Activated T-helper 2 cell treated with anti-CD3 and anti-CD28 coated beads, Interferon-gamma antibody, Interleukin-2, Interleukin-4, amounts not matched to agents 10 μg/mL and 5 μg/mL and 100 μg/mL, durations not matched to agents 14 hours and 24 hours and 36 hours (primary cell): ENCODE measurements at regions not wholly inside any gene's neighbourhood (a gene's known extent, or its start where the extent isn't known, plus 50 kb on each side); places are given as distances from the start of the nearest gene placed in this dataset.
A peak's percentile ranks its signal among the peaks of the same experiment; 100 is the strongest.

Experiments used
- DNase-seq: peaks from one replicate; pipeline ENCODE4 v3.0.0; 2021; ENCODE audit warnings: low spot score
- H3K27ac Mint-ChIP-seq: one replicate; pipeline ENCODE4 v1.8.0; 2021; ENCODE audit warnings: mixed read lengths
- H3K27me3 Mint-ChIP-seq: one replicate; pipeline ENCODE4 v1.8.0; 2021; ENCODE audit warnings: low read depth, mixed read lengths
- H3K36me3 Mint-ChIP-seq: one replicate; pipeline ENCODE4 v1.8.0; 2021; ENCODE audit warnings: low read depth, mixed read lengths
- H3K4me1 Mint-ChIP-seq: one replicate; pipeline ENCODE4 v1.8.0; 2021; ENCODE audit warnings: low read depth, mixed read lengths
- H3K4me3 Mint-ChIP-seq: one replicate; pipeline ENCODE4 v1.8.0; 2021; ENCODE audit warnings: low read depth, mild to moderate bottlenecking, moderate library complexity, mixed read lengths
- H3K9me3 Mint-ChIP-seq: one replicate; pipeline ENCODE4 v1.8.0; 2021; ENCODE audit warnings: mixed read lengths
- intact Hi-C: fragments of 100-400 bp; cut with micrococcal nuclease; formaldehyde crosslinking; loops from one replicate; pipeline ENCODE4 v1.15.1; 2023

DNA sequence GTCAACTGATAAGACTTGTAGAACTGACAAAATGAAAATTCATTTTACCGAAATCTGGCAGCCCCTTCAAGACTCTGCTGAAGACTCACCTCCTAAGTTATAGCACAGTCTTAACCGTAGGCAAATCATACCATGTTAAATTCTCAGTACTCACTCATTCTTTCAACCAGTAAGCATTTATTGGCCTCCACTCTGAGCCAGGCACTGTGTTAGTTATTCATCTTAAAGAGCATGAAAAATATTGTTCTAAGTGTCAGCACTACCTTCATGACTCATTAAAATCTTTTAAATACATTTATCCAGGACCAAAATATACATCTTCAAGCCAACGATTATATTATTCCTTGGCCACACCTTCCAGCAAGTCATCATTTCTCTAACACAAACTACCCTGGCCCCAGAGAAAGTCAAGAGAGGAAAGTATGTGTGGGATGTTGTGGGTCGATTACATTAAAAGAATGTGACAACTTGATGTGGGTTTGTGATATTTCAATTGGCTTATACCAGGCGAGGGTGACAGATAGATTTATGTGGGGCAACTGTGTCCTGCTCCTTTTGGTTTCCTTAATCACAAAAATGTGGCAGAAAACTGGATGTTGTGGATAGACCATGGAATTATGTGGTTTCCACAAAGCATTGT, 55.0 kb downstream of the TMEM30B start:
- DNase-seq: no peak
- H3K9me3 Mint-ChIP-seq: no peaks in the 10 kb centered on the region
- no peak overlapping the region for H3K27ac Mint-ChIP-seq
- no peaks in the 10 kb centered on the region for H3K36me3 Mint-ChIP-seq
- no peak overlapping the region for H3K4me3 Mint-ChIP-seq
- intact Hi-C loops: no loop called here
- peaks cover 15% of the 10 kb centered on the region for H3K27me3 Mint-ChIP-seq
- H3K4me1 Mint-ChIP-seq: peaks cover 13% of the 10 kb centered on the region

DNA sequence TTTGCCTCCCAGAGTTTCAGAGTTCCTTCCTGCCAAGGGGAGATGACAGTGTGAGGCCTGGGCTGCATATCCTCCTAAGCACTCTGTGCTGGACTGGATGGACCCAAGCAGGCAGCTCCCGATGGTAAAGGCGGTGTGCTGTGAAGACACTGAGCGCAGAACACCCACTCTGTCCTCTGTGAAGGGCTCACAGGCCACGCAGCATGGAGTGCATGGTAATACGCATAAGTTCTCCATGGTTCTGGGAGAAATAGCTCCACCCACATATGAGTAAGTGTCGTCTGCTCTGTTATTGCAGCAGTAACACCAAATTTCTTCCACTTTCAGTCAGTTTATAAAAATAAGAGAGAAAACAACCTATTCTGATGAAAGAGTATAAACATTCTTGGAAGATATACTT, 55.8 kb downstream of the TMEM30B start:
- Mint-ChIP-seq H3K4me1 (peaks cover 16% of the 10 kb centered on the region), H3K9me3 (no peaks in the 10 kb centered on the region), H3K27me3 (peaks cover 18% of the 10 kb centered on the region), H3K27ac (no peak overlapping the region), H3K4me3 (no peak overlapping the region), H3K36me3 (no peaks in the 10 kb centered on the region)
- no peak for DNase-seq
- intact Hi-C loops: no loop called here

DNA sequence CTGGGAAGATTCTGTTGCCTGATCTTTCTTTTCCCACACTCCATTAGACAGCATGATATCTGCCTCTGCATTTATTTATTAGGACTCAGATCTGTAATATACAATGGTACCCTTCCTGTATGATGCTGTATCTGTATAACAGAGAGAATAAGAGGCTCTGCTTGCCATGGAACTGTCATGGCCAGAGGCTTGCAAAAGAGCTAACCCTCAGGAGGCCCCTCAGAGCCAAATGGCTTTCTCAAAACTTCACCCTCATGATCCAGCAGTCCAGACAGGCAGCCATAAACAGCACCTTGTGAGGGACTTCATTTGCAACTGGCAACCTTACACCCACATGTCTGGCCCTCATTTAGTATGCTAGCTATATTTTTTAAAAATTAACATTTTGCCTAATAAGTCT, 57.6 kb downstream of the TMEM30B start:
- intact Hi-C loops: no loop called here
- Mint-ChIP-seq H3K9me3 (no peaks in the 10 kb centered on the region), H3K4me3 (no peak overlapping the region), H3K4me1 (peaks cover 17% of the 10 kb centered on the region), H3K27me3 (peaks cover 21% of the 10 kb centered on the region), H3K36me3 (no peaks in the 10 kb centered on the region), H3K27ac (no peak overlapping the region)
- DNase-seq: no peak

DNA sequence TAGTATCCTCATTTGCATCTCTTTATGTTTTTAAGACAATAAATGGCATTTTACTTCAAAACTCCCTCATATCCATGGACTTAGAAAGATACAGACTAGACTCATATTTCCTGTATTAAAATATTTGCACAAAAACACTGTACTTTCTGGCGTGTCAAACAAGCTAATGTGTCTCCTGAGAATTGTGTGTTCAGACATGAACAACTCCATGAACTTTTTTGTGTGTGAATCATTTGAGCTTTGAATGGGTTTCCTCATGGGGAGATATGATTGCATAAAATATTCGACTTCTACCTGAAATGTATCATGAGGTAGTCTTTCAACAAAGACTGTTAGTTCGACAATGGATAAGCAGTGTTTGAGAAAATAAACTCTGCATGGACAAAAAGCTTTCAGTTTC, 58.8 kb downstream of the TMEM30B start:
- no peaks in the 10 kb centered on the region for H3K36me3 Mint-ChIP-seq
- intact Hi-C loops: no loop called here
- no peaks in the 10 kb centered on the region for H3K9me3 Mint-ChIP-seq
- DNase-seq: no peak
- peaks cover 17% of the 10 kb centered on the region for H3K4me1 Mint-ChIP-seq
- H3K27ac Mint-ChIP-seq: no peak overlapping the region
- H3K27me3 Mint-ChIP-seq: peaks cover 21% of the 10 kb centered on the region
- H3K4me3 Mint-ChIP-seq: no peak overlapping the region

DNA sequence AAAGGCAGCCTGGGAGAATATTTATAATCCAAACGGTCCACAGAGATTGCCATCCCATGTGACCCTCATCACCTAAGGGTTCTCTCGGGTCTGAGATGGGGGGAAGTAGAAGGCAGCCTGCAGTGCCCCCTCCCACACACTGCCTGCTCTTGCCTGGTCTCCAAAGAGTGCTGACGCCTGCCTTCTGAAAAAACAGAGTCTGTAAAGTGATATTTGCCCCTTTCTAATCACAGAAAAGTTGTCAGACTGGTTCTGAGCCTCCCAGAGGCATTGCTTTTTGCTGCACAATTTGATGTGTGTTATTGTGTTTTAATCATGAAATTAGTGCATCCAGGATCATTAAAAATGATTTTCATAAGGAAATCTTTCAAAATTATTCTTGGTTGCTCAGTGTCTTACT, 59.2 kb downstream of the TMEM30B start:
- peaks cover 21% of the 10 kb centered on the region for H3K27me3 Mint-ChIP-seq
- peaks cover 17% of the 10 kb centered on the region for H3K4me1 Mint-ChIP-seq
- intact Hi-C loops: no loop called here
- H3K36me3 Mint-ChIP-seq: no peaks in the 10 kb centered on the region
- no peaks in the 10 kb centered on the region for H3K9me3 Mint-ChIP-seq
- DNase-seq: no peak
- no peak overlapping the region for H3K4me3 Mint-ChIP-seq
- no peak overlapping the region for H3K27ac Mint-ChIP-seq

DNA sequence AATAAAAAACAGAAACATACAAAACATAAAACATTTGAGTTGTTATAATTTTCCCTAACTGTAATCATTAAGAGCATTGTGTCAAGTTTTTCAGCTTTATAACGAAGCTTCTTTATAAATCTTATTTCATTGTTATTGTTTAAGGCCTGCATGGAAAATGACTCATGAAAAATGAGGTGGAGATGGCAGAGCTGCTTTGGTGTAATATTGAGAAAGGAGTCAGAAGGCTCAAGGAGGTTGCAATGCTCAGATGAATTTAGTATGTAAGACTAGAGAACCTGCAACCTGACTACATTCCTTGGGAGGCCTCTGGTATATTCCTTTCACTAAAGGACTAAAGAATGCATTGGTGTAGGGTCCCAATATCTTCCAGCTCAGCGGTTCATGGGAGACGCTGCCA, 61.5 kb downstream of the TMEM30B start:
- intact Hi-C loops: no loop called here
- H3K9me3 Mint-ChIP-seq: no peaks in the 10 kb centered on the region
- H3K36me3 Mint-ChIP-seq: no peaks in the 10 kb centered on the region
- peaks cover 21% of the 10 kb centered on the region for H3K27me3 Mint-ChIP-seq
- H3K4me3 Mint-ChIP-seq: no peak overlapping the region
- DNase-seq: no peak
- no peak overlapping the region for H3K27ac Mint-ChIP-seq
- H3K4me1 Mint-ChIP-seq: peaks cover 15% of the 10 kb centered on the region

DNA sequence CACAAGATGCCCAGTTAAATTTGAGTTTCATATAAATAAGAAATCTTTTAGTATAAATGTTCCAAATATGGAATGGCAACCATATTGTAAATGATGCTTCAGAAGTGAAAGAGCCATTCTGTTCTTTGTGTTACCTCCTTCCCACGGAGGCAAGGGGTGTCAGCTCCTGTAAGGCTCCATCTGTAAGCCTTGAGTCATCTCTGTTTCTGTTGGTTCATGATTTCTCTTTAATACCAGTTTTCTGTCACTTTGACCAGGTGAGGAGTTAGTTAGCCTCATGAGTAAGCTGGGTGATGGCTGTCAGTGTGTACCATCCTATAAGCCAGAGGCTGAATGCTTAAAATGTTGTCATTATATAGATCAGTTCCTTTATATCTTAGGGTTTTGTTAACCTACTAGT, 61.9 kb downstream of the TMEM30B start:
- H3K4me3 Mint-ChIP-seq: no peak overlapping the region
- DNase-seq: no peak
- no peaks in the 10 kb centered on the region for H3K36me3 Mint-ChIP-seq
- H3K27me3 Mint-ChIP-seq: peaks cover 21% of the 10 kb centered on the region
- intact Hi-C loops: no loop called here
- peaks cover 18% of the 10 kb centered on the region for H3K4me1 Mint-ChIP-seq
- H3K9me3 Mint-ChIP-seq: no peaks in the 10 kb centered on the region
- no peak overlapping the region for H3K27ac Mint-ChIP-seq

DNA sequence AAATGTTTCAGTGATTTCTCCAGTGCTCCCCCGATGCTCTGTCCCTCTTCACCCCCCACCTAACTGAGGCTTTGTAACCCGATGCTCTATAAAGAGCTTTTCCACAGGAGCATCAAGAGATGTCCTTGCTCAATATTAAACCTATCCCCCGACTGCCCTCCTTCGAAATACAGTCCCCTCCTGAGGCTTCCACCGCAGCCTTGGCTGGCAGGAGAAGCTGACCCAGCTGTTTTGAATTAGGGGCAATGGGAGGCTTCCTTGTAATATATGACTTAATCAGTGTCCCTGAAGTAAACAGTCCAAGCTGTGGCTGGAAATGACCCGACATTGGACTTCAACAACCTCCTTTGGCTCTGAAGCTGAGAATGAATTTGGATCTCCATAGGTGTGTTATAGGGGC, 62.4 kb downstream of the TMEM30B start:
- no peaks in the 10 kb centered on the region for H3K36me3 Mint-ChIP-seq

DNA sequence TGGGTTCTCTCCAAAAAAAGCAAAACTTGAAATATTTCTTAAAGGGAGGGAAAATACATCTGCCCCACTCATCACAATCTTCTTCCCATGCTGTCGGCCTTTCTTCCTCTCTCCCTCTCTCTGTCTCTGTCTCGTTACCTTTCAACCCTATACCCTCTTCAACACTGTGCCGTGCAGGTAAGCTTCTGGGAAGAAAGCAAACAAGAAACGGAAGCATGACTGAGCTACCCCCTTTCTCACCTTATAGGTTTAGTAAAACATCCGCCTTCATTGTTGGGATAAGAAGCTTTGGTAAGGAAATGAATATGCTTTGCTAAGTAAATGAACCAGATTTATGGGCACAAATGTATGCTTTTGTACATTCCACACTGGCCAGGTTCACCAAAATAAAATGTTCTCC, 63.0 kb downstream of the TMEM30B start:
- Mint-ChIP-seq H3K9me3 (no peaks in the 10 kb centered on the region), H3K27ac (no peak overlapping the region), H3K4me1 (peaks cover 18% of the 10 kb centered on the region), H3K36me3 (no peaks in the 10 kb centered on the region), H3K27me3 (peaks cover 21% of the 10 kb centered on the region), H3K4me3 (no peak overlapping the region)
- DNase-seq: no peak
- intact Hi-C loops: no loop called here

More for the DNA sequence above, 62.4 kb downstream of the TMEM30B start:
- Mint-ChIP-seq H3K27me3 (peaks cover 21% of the 10 kb centered on the region), H3K4me3 (no peak overlapping the region), H3K9me3 (no peaks in the 10 kb centered on the region), H3K27ac (no peak overlapping the region), H3K4me1 (peaks cover 21% of the 10 kb centered on the region)
- DNase-seq: no peak
- intact Hi-C loops: no loop called here

DNA sequence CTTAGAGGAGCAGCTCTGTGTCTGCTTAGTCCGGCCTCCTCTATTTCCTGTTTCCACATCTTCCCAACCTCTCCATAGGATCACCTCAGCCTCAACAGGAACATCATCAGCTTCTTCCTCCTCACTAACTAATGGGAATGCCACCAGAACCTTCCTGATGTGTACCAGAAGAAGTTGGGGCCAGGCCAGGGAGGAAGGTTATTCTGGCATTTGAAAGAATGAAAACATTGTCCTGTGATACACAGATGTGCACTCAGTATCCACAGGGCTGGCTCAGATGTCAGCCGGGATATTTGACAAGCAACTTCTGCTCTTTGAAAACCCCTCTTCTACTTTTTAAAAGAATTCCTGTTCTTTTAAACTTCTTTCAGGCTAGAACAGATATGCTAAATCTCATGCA, 63.6 kb downstream of the TMEM30B start:
- no peak for DNase-seq
- Mint-ChIP-seq H3K27ac (no peak overlapping the region), H3K9me3 (no peaks in the 10 kb centered on the region)

DNA sequence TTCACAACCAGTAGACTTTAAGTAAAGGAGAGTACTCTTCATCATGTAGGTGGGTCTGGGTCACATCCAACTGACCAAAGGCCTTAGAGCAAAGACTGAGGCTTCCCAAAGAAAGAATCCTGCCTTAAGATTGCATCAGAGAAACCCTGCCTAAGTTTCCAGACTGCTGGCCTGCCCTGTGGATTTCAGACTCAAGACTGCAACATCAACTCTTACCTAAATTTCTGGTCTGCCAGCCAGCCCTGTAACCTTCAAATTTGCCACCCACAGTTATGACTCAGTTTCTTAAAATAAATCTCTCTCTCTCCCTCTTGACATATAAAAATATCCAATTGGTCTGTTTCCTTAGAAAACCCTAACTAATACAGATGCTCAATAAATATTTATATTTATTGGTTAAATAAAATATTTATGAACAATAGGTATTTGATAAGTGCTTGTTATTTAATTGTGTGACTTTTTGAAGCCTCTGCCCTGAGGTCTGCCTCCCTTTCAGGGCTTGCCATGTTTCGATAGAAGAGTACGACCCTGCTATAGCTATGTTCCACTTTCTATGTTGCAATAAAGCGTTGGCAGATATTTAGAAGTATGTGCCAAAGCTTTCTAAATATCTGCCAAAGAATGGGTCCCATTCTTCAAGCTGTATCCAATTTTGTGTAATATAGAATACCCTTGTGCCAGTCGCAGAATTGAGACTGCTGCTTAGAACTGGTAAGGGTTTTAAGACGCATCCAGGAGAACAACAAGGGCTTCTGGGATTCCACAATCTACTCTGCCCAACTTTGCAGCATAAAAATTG, 65.7 kb downstream of the TMEM30B start:
- Mint-ChIP-seq H3K4me3 (no peak overlapping the region), H3K27me3 (peaks cover 10% of the 10 kb centered on the region), H3K4me1 (peaks cover 15% of the 10 kb centered on the region), H3K36me3 (no peaks in the 10 kb centered on the region), H3K27ac (no peak overlapping the region), H3K9me3 (no peaks in the 10 kb centered on the region)
- intact Hi-C loops: no loop called here
- DNase-seq: no peak

More for the DNA sequence above, 63.6 kb downstream of the TMEM30B start:
- peaks cover 14% of the 10 kb centered on the region for H3K4me1 Mint-ChIP-seq
- no peaks in the 10 kb centered on the region for H3K36me3 Mint-ChIP-seq
- no peak overlapping the region for H3K4me3 Mint-ChIP-seq
- intact Hi-C loops: no loop called here
- H3K27me3 Mint-ChIP-seq: peaks cover 16% of the 10 kb centered on the region

DNA sequence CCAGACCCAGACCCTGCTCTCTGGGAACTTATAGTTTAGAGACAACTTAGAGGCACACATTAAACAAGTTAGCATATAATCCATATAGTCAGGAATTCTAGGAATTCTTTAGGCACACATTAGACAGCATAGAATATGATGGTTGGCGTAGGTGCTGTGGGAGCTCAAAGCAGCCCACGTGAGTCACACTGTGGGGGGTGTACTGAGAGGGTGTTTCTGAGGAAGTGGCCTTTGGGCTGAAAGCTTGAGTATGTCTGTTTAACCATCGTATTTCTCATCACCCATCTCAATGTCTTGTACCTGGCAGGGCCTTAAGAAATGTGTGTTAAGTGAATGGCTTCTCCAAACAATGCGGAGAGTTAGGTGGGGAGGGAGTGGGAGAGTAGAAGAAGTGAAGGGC, 67.2 kb downstream of the TMEM30B start:
- H3K4me1 Mint-ChIP-seq: peaks cover 13% of the 10 kb centered on the region
- H3K9me3 Mint-ChIP-seq: no peaks in the 10 kb centered on the region
- H3K4me3 Mint-ChIP-seq: no peak overlapping the region
- H3K27ac Mint-ChIP-seq: peak overlapping the region; percentile 38
- H3K36me3 Mint-ChIP-seq: no peaks in the 10 kb centered on the region
- no peak for DNase-seq
- peaks cover 4% of the 10 kb centered on the region for H3K27me3 Mint-ChIP-seq
- intact Hi-C loops: no loop called here

DNA sequence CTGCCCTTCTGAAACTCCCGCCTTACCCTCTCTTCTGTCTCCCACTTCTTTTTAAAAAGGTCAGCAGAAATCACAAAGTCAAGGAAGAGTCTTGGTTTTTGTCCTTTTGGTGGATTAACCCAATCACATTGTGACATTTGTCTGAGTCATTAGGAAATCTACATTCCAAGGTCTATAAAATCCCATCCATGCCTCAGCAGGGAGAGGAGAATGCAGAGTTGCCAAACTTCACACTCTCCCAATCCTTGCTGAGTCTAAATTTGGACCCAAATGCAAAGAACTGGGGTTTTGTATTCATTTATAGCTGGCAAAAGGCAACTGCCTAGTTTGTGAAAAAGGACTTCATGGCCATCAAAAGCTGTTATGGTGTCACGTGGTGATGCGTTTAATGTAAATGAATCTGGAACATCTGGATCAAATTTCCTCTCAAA, 67.9 kb downstream of the TMEM30B start:
- no peak for DNase-seq
- no peak overlapping the region for H3K4me3 Mint-ChIP-seq
- intact Hi-C loops: no loop called here
- H3K36me3 Mint-ChIP-seq: no peaks in the 10 kb centered on the region
- peaks cover 1% of the 10 kb centered on the region for H3K27me3 Mint-ChIP-seq
- H3K27ac Mint-ChIP-seq: no peak overlapping the region
- H3K4me1 Mint-ChIP-seq: peaks cover 13% of the 10 kb centered on the region
- no peaks in the 10 kb centered on the region for H3K9me3 Mint-ChIP-seq
